Posterior vena cava (tissue), 2 donors: ENCODE measurements at regions not wholly inside any gene's neighbourhood (a gene's known extent, or its start where the extent isn't known, plus 50 kb on each side); places are given as distances from the start of the nearest gene placed in this dataset.

ENCODE experiments used
- DNase-seq: peaks from one replicate; pipeline ENCODE4 v3.0.0-alpha.2; 2020; ENCODE audit warnings: low spot score
- intact Hi-C, 2 donors: fragments of 100-400 bp; cut with DNase I; formaldehyde crosslinking; loops; one replicate each; pipeline versions ENCODE4 v1.14.1 to v1.14.2; 2022 to 2023
- donor health status: DM: yes; HTN: yes; CAD: no.
- donor health status: DM: yes; HTN: yes; CAD: no.

GRCh38 chr4:101600287-101600686 lies 190.2 kb upstream of the BANK1 start:
- no peak for DNase-seq
- intact Hi-C loops: no loop called here

GRCh38 chr4:101599620-101600019 lies 190.9 kb upstream of the BANK1 start:
- intact Hi-C loops: no loop called here

DNA sequence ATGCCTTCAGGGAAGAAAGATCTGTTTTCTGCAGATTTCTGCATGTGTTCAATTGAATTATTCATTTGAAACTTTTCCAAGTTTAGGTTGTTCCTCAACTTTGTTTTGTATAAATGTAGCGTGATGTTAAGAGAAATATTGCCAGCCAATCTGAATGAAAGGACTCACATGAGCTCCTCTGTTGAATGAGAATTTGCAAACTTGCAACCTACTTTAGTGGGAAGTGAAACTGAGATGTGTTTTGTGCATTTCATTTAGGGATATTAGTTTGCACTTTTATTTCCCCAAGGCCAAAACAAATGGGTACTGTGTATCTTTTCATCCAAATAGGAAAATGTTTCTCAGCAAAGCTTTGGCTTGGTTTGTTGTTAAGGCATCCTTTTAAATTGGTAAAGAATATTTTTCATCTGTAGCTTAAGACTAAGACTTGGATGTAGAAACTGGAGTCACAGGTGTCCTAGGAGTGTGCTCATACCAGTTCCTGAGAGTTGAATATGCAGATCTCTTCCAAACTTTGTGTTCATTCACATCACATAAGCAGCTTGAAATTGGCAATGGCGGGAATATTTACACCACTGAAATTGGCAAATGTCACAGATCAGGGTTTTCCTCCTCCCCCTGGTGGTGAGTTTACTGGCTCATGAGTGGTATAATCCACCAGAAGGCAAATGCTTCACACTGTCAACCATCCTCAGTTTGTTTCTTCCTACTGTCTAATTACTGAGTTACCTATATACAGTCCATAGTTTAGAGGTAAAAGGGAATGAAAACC lies 193.6 kb upstream of the BANK1 start:
- intact Hi-C loops: no loop called here
- no peak for DNase-seq

More at GRCh38 chr4:101599620-101600019, 190.9 kb upstream of the BANK1 start:
- no peak for DNase-seq

DNA sequence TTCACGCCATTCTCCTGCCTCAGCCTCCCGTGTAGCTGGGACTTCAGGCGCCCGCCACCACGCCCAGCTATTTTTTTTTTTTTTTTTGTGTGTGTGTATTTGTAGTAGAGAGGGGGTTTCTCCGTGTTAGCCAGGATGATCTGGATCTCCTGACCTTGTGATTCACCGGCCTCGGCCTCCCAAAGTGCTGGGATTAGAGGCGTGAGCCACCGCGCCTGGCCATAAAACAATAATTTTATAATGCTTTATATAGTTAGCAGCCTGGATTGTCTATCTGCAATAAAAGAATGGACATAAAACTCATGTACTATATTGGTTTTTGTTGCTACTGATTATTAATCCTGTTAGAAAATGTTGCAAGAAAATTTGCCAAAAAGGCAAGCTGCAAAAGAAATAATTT lies 195.9 kb upstream of the BANK1 start:
- DNase-seq: no peak
- intact Hi-C loops: no loop called here

- DNase-seq: no peak
- intact Hi-C loops: no loop called here
Observed at GRCh38 chr4:101593666-101594065, 196.9 kb upstream of the BANK1 start.

- intact Hi-C loops: no loop called here
Observed at GRCh38 chr4:101584306-101584705, 206.2 kb upstream of the BANK1 start.

DNA sequence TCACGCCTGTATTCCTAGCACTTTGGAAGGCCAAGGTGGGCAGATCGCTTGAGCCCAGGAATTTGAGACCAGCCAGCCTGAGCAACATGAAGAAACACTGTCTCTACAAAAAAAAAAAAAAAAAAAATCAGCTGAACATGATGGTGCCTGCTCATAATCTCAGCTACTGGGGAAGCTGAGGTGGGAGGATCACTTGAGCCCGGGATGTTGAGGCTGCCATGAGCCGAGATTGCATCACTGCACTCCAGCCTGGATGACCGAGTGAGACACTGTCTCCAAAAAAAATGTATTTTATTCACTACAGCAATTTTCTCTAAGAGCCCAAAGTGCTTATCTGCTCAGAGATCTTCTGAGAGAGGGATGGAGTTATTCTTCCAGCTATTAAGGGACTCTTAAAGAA lies 215.8 kb upstream of the PPP3CA start:
- no peak for DNase-seq
- intact Hi-C loops: no loop called here

More at GRCh38 chr4:101584306-101584705, 206.2 kb upstream of the BANK1 start:
- DNase-seq: no peak

DNA sequence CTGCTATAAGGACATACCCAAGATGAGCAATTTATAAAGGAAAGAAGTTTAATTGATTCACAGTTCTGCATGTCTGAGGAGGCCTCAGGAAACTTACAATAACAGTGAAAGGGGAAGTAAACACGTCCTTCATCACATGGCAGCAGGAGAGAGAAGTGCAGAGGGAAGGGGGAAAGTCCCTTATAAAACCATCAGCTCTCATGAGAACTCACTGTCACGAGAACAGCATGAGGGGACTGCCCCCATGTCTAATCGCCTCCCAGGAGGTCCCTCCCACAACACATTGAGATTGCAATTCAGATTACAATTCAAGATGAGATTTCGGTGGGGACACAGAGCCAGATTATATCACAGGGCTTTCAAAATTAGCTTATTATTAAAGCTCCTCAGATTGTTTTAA lies 209.5 kb upstream of the PPP3CA start:
- intact Hi-C loops: no loop called here
- no peak for DNase-seq

DNA sequence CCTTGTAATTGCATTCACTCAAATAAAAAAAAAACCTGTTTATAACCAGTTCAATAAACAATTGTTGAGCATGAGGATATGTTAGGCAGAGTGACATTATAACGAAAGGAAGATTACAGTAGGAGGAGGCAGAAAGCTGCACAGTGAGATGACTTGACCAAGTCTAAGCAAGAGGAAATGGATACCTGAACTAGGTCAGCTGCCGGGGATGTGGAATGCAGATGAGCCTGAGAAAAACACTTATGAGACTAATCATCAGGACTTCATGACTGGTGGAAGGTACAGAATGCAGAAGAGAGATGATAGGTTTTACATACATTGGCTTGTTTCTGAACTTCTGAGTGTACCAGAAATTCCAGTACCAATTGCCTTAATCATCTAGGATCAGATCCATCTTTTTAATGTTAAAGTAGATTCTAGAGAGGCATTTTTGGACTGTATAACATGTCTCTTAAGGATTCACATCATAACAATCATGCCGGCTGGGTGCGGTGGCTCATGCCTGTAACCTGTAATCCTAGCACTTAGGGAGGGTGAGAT lies 208.1 kb upstream of the PPP3CA start:
- intact Hi-C loops: no loop called here
- no peak for DNase-seq

DNA sequence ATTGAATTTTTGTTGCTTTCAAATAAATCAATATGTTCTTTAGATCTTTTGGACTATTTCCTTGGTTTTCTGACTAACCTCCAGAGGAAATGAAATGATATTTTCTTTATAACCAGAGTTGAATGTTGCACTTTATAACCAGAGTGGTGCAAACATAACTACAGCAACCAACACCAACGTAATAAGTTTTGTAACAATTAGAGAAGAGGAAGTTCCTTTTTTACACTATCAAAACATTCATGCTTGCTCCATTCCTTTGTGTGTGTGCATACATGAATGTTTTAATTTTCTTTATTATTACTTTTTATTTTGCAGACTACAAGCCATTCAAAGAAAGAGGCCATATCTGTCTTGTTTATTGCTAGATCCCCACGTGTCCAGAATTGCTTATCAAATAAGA lies 193.0 kb upstream of the PPP3CA start:
- no peak for DNase-seq
- intact Hi-C loops: no loop called here

- DNase-seq: no peak
- intact Hi-C loops: loop anchor here in 1 of 2 donors (10.0 kb wide), 1 partner anchor 326 kb away; no protein-coding TSS in a partner anchor
Observed at GRCh38 chr4:101528526-101528925, 181.2 kb upstream of the PPP3CA start.

- DNase-seq: no peak
- intact Hi-C loops: loop anchor here in 1 of 2 donors (10.0 kb wide), 1 partner anchor 328 kb away; no protein-coding TSS in a partner anchor
Observed at GRCh38 chr4:101527188-101527587, 179.9 kb upstream of the PPP3CA start.

- no peak for DNase-seq
Observed at GRCh38 chr4:101515566-101515965, 168.2 kb upstream of the PPP3CA start.

GRCh38 chr4:101515099-101515498 lies 167.8 kb upstream of the PPP3CA start:
- no peak for DNase-seq

More at GRCh38 chr4:101515566-101515965, 168.2 kb upstream of the PPP3CA start:
- intact Hi-C loops: no loop called here

DNA sequence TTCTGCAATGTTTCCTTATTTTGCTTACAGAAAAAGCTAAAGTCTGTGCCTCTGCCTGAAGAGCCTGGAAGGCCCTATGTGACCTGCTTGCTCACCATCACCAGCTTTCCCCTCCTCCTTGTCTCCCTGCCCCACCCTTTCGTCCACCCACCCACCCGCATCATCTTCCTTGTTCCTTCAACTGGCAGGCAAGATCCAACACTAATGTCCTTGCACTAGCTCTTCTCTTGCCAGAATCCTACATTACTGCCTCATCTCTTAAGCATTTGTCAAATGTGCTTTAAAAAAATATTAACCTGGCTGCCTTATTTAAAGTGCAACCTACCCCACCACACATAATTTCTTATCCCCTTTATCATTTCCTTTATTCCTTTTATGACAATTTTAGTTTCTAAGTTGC lies 165.1 kb upstream of the PPP3CA start:
- intact Hi-C loops: no loop called here
- no peak for DNase-seq

More at GRCh38 chr4:101515099-101515498, 167.8 kb upstream of the PPP3CA start:
- intact Hi-C loops: no loop called here

DNA sequence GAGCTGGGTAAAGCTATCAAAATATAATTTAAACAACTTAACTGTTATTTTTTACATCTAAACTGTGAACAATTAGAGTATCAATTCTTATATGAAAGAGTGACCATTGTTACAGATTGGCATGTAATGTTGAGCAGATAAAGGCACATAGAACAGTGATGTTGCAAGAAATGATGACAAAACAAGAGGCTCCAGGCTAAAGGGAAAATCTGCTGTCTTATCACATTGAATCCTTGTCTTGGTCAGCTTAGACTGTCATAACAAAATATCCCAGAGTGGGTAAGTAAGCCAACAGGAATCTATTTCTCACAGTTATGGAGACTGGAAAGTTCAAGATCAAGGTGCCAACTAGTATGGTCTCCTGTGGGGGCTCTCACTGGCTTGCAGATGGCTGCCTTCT lies 154.1 kb upstream of the PPP3CA start:
- DNase-seq: no peak
- intact Hi-C loops: no loop called here

GRCh38 chr4:101500742-101501141 lies 153.4 kb upstream of the PPP3CA start:
- intact Hi-C loops: no loop called here
- DNase-seq: no peak

GRCh38 chr4:101475246-101475645 lies 127.9 kb upstream of the PPP3CA start:
- no peak for DNase-seq
- intact Hi-C loops: no loop called here

- intact Hi-C loops: no loop called here
- no peak for DNase-seq
Observed at GRCh38 chr4:101471201-101471600, 123.9 kb upstream of the PPP3CA start.

DNA sequence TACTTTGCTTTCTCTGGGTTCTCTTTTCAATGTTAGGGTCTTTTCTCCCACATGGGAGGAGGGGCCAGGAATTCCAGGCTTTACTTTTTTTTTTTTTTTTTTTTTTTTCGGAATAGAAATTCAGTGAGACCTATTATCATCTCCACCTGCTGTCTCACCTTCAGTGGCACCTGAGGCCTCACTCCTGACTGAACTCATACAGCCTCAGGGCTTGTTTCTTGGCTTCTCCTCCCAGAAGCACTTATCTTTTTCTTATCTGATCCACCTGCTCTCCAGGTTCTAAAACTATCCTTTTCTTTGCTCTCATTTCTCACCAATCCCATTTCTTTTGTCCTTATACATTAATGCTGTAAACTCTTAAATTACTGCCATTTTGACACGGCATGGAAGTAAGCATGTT lies 117.3 kb upstream of the PPP3CA start:
- intact Hi-C loops: no loop called here
- DNase-seq: no peak

DNA sequence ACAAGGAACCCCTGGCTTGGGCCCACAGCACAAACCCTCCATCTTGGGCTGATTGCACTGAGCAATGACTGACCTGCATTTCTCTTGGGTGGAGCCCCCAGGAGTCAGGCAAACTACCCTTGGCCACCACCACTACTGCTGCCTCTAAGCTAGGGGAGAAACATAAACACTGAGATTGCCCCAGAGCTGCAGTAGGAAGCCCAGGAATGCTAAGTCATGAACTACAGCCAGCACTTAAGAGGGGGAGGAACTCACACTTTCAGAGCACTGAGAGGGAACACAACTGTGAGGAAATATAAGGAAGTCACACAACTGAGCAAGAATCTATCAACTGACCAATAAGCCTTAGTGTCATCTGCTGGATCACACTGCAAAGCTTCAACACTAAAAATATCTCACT lies 111.6 kb upstream of the PPP3CA start:
- DNase-seq: no peak
- intact Hi-C loops: no loop called here
